K562 (cell line): ENCODE measurements at regions not wholly inside any gene's neighbourhood (a gene's known extent, or its start where the extent isn't known, plus 50 kb on each side); places are given as distances from the start of the nearest gene placed in this dataset.

Source experiments
- ATAC-seq: fragments of 200-7000 bp; cut with Tn5 transposase; 3 replicates; pipeline ENCODE4 v1.9.1; 2020; ENCODE audit warnings: moderate library complexity
- BruUV-seq: library from RNA; stranded (reverse); fragments of 400-500 nt; replicated peaks from 2 replicates; lab custom pipeline; 2021; lab: Mats Ljungman, UMichigan
- CTCF ChIA-PET: fragments of 300-600 bp; formaldehyde crosslinking; extraction: SDS; loops from one replicate; lab custom pipeline; 2021; ENCODE audit warnings: low intra/inter-chr PET ratio; lab: Yijun Ruan, JAX
- POLR2A ChIA-PET: fragments of 300-600, 350-650 bp; sonication (Branson Sonifier 250); formaldehyde crosslinking; extraction: SDS; loops from one replicate; lab custom pipeline; 2021; ENCODE audit warnings: antibody characterized with exemption, inconsistent platforms; lab: Yijun Ruan, JAX
- DNase-seq, 4 experiments: peaks; one replicate each; pipeline versions ENCODE4 v3.0.0 to v3.0.0-alpha.2; 2011 to 2018; ENCODE audit warnings: low spot score in 3 of 4, mixed read lengths in 3 of 4; ENCODE audit errors: extremely low read depth in 1 of 4
- FAIRE-seq: peaks from 2 replicates; lab custom pipeline; 2011; peaks lifted over from hg19 to GRCh38; lab: Jason Lieb, UNC
- H2AFZ ChIP-seq: 2 replicates; pipeline ENCODE4 v1.6.0; 2011; ENCODE audit warnings: low read depth, low read length, control low read depth, inconsistent platforms
- H3K27ac ChIP-seq: fragments of 200-600 bp; 3 replicates; pipeline ENCODE4 v1.8.0; 2011; ENCODE audit warnings: low read depth, mild to moderate bottlenecking, control low read depth, inconsistent platforms, low read length, moderate library complexity, mixed read lengths; ENCODE audit errors: extremely low read depth
- H3K27me3 ChIP-seq, 2 experiments: fragments of 300-600 bp in 1 of 2; 2 replicates in 1 of 2; 3 replicates in 1 of 2; pipeline versions ENCODE4 v1.6.0 to v1.8.0; 2011; ENCODE audit warnings: inconsistent platforms in 2 of 2, low read length in 2 of 2, mild to moderate bottlenecking in 1 of 2, mixed read lengths in 1 of 2, moderate library complexity in 1 of 2; ENCODE audit not compliant: control insufficient read depth in 2 of 2, insufficient read depth in 2 of 2
- H3K36me3 ChIP-seq: fragments of 300-600 bp; 3 replicates; pipeline ENCODE4 v1.8.0; 2011; ENCODE audit warnings: mild to moderate bottlenecking, low read length, inconsistent platforms; ENCODE audit not compliant: control insufficient read depth, insufficient read depth
- H3K4me1 ChIP-seq, 2 experiments: fragments of 200-600 bp in 1 of 2; replicated peaks in 1 of 2; 2 replicates in 1 of 2; 3 replicates in 1 of 2; pipeline versions ENCODE4 v1.5.1 to v1.8.0; 2011; ENCODE audit warnings: inconsistent platforms in 2 of 2, low read length in 2 of 2, mild to moderate bottlenecking in 1 of 2, mixed read lengths in 1 of 2, moderate library complexity in 1 of 2; ENCODE audit not compliant: control insufficient read depth in 2 of 2, insufficient read depth in 2 of 2
- H3K4me2 ChIP-seq: 2 replicates; pipeline ENCODE4 v1.6.1; 2011; ENCODE audit warnings: low read length, control low read depth, inconsistent platforms, mixed read lengths; ENCODE audit not compliant: insufficient read depth
- H3K4me3 ChIP-seq: fragments of 200-600 bp; sonication (generic), shearing (Covaris generic); 2 replicates; pipeline ENCODE4 v1.5.1; 2016; ENCODE audit warnings: control low read depth, inconsistent platforms
- H3K79me2 ChIP-seq: fragments of 200-600 bp; 3 replicates; pipeline ENCODE4 v1.8.0; 2011; ENCODE audit warnings: low read length, inconsistent platforms; ENCODE audit not compliant: control insufficient read depth, insufficient read depth
- H3K9ac ChIP-seq, 2 experiments: 2 replicates each; pipeline versions ENCODE4 v1.6.0 to v1.6.1; 2011; ENCODE audit warnings: low read depth in 2 of 2, low read length in 2 of 2, control low read depth in 1 of 2, inconsistent platforms in 1 of 2, mild to moderate bottlenecking in 1 of 2, mixed read lengths in 1 of 2; ENCODE audit not compliant: insufficient read depth in 1 of 2
- H3K9me1 ChIP-seq: one replicate; pipeline ENCODE4 v1.6.0; 2011; ENCODE audit warnings: inconsistent platforms, mild to moderate bottlenecking, low read length, moderate library complexity; ENCODE audit not compliant: control insufficient read depth, insufficient read depth
- H3K9me3 ChIP-seq: replicated peaks from 2 replicates; pipeline ENCODE4 v1.5.1; 2011; ENCODE audit warnings: low read depth, low read length, inconsistent platforms; ENCODE audit not compliant: control insufficient read depth, insufficient read depth
- H4K20me1 ChIP-seq: replicated peaks from 2 replicates; pipeline ENCODE4 v1.6.1; 2011; ENCODE audit warnings: low read length, inconsistent platforms, mixed read lengths; ENCODE audit not compliant: control insufficient read depth, insufficient read depth
- CBFA2T2 ChIP-seq: fragments of 450-650 bp; conservative IDR thresholded peaks from 2 replicates; pipeline ENCODE4 v1.6.1; 2017; ENCODE audit warnings: mild to moderate bottlenecking
- HEY1 ChIP-seq: fragments of 250-450 bp; sonication (Bioruptor Pico); IDR thresholded peaks from 2 replicates; pipeline ENCODE4 v1.5.0; 2020; ENCODE audit warnings: mild to moderate bottlenecking, moderate library complexity, borderline replicate concordance
- HIVEP1 ChIP-seq: fragments of 250-450 bp; sonication (Bioruptor Pico); IDR thresholded peaks from 2 replicates; pipeline ENCODE4 v1.4.0; 2020; ENCODE audit warnings: mild to moderate bottlenecking
- PPARD ChIP-seq: fragments of 250-450 bp; sonication (Bioruptor Pico); IDR thresholded peaks from 2 replicates; pipeline ENCODE4 v1.8.0; 2022; ENCODE audit warnings: inconsistent platforms, mild to moderate bottlenecking, moderate library complexity
- SIRT6 ChIP-seq: IDR thresholded peaks from one replicate; pipeline ENCODE4 v1.6.1; 2012; ENCODE audit warnings: low read depth, mild to moderate bottlenecking, control low read depth, inconsistent platforms, low read length, moderate library complexity
- SLC30A9 ChIP-seq: fragments of 250-450 bp; sonication (Bioruptor Pico); IDR thresholded peaks from 2 replicates; pipeline ENCODE4 v1.8.0; 2022; ENCODE audit warnings: mild to moderate bottlenecking, moderate library complexity
- SNIP1 ChIP-seq: fragments of 450-650 bp; IDR thresholded peaks from 2 replicates; pipeline ENCODE4 v1.7.1; 2017; ENCODE audit warnings: low read depth, mild to moderate bottlenecking
- TAL1 ChIP-seq: fragments of 450-650 bp; IDR thresholded peaks from 2 replicates; pipeline ENCODE4 v1.6.1; 2016; ENCODE audit warnings: mild to moderate bottlenecking
- TBL1XR1 ChIP-seq, 2 experiments: IDR thresholded peaks; 2 replicates each; pipeline ENCODE4 v1.6.1; 2012; ENCODE audit warnings: improper control_type of control experiment in 2 of 2, low read length in 2 of 2, mild to moderate bottlenecking in 1 of 2
- WGBS: fragments of 100-300 bp; shearing (Covaris generic); methylation state at CpG from one replicate; pipeline ENCODE4 v1.1.6; 2016; ENCODE audit warnings: low coverage, mixed read lengths; ENCODE audit not compliant: insufficient coverage; ENCODE audit errors: missing lambda C conversion rate; 5-methylcytosine and 5-hydroxymethylcytosine counted together
- in situ Hi-C: fragments of 300-500 bp; cut with MboI; formaldehyde crosslinking; loops from 4 replicates; pipeline ENCODE4 v1.15.0; 2018; ENCODE audit warnings: inconsistent platforms, mixed read lengths
- intact Hi-C: fragments of 100-400 bp; cut with micrococcal nuclease; formaldehyde crosslinking; loops from 2 replicates; pipeline ENCODE4 v1.14.2; 2022
- TF ChIP-seq, protein P1 (sequence below): fragments of 450-650 bp; IDR thresholded peaks from 2 replicates; pipeline ENCODE4 v1.6.1; 2018; ENCODE audit warnings: mild to moderate bottlenecking, low read depth; ENCODE audit not compliant: partially characterized antibody
- TF ChIP-seq, protein P2 (sequence below): fragments of 450-650 bp; formaldehyde crosslinking; IDR thresholded peaks from 2 replicates; pipeline ENCODE4 v1.4.0; 2020; ENCODE audit warnings: mild to moderate bottlenecking, mixed read lengths
- TF ChIP-seq, protein P3 (sequence below), 2 experiments: fragments of 450-650 bp; IDR thresholded peaks; 2 replicates each; pipeline ENCODE4 v1.6.1; 2016; ENCODE audit warnings: mild to moderate bottlenecking in 2 of 2, borderline replicate concordance in 1 of 2, low read depth in 1 of 2, moderate library complexity in 1 of 2

GRCh38 chr7:19242246-19242645, 97.0 kb upstream of the FERD3L start:
- no peak for ATAC-seq
- no TSS peak for BruUV-seq
- DNase-seq, result no peak
- in situ Hi-C loops (no loop called here), intact Hi-C loops (no loop called here)
- Histone ChIP-seq H3K36me3 (no peaks in the 10 kb centered on the region), H3K27ac (no peak overlapping the region), H3K9ac (no peak overlapping the region), H4K20me1 (no peaks in the 10 kb centered on the region), H3K4me3 (no peak overlapping the region), H3K9me1 (no peaks in the 10 kb centered on the region), H3K27me3 (no peaks in the 10 kb centered on the region), H3K9me3 (no peaks in the 10 kb centered on the region), H3K4me1 (no peaks in the 10 kb centered on the region), H2AFZ (no peak overlapping the region), H3K4me2 (no peak overlapping the region), H3K79me2 (no peaks in the 10 kb centered on the region)
- WGBS, result 0% methylated on average over 2 of the region's 2 CpGs
- POLR2A ChIA-PET, result interaction anchor here (0.5 kb wide), 1 partner anchor 1417 kb away, joined by 4 read pairs; no protein-coding TSS in a partner anchor
- CTCF ChIA-PET, result no interaction called here
- FAIRE-seq, result no peak
- TF ChIP-seq, protein P1, sequence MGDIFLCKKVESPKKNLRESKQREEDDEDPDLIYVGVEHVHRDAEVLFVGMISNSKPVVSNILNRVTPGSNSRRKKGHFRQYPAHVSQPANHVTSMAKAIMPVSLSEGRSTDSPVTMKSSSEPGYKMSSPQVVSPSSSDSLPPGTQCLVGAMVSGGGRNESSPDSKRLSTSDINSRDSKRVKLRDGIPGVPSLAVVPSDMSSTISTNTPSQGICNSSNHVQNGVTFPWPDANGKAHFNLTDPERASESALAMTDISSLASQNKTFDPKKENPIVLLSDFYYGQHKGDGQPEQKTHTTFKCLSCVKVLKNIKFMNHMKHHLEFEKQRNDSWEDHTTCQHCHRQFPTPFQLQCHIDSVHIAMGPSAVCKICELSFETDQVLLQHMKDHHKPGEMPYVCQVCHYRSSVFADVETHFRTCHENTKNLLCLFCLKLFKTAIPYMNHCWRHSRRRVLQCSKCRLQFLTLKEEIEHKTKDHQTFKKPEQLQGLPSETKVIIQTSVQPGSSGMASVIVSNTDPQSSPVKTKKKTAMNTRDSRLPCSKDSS, result no peak
- TF ChIP-seq SIRT6 (no peak), HIVEP1 (no peak), TAL1 (no peak), PPARD (CRISPR knock-in tag) (no peak), SLC30A9 (CRISPR knock-in tag) (no peak), CBFA2T2 (no peak), TBL1XR1 (IDR thresholded peaks at IDR 0.05; ENCODE audit: low read length in 2 of 2) (no peak), SNIP1 (no peak), HEY1 (no peak)
- TF ChIP-seq, protein P2, sequence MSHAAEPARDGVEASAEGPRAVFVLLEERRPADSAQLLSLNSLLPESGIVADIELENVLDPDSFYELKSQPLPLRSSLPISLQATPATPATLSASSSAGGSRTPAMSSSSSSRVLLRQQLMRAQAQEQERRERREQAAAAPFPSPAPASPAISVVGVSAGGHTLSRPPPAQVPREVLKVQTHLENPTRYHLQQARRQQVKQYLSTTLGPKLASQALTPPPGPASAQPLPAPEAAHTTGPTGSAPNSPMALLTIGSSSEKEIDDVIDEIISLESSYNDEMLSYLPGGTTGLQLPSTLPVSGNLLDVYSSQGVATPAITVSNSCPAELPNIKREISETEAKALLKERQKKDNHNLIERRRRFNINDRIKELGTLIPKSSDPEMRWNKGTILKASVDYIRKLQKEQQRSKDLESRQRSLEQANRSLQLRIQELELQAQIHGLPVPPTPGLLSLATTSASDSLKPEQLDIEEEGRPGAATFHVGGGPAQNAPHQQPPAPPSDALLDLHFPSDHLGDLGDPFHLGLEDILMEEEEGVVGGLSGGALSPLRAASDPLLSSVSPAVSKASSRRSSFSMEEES, result no peak
- TF ChIP-seq, protein P3, sequence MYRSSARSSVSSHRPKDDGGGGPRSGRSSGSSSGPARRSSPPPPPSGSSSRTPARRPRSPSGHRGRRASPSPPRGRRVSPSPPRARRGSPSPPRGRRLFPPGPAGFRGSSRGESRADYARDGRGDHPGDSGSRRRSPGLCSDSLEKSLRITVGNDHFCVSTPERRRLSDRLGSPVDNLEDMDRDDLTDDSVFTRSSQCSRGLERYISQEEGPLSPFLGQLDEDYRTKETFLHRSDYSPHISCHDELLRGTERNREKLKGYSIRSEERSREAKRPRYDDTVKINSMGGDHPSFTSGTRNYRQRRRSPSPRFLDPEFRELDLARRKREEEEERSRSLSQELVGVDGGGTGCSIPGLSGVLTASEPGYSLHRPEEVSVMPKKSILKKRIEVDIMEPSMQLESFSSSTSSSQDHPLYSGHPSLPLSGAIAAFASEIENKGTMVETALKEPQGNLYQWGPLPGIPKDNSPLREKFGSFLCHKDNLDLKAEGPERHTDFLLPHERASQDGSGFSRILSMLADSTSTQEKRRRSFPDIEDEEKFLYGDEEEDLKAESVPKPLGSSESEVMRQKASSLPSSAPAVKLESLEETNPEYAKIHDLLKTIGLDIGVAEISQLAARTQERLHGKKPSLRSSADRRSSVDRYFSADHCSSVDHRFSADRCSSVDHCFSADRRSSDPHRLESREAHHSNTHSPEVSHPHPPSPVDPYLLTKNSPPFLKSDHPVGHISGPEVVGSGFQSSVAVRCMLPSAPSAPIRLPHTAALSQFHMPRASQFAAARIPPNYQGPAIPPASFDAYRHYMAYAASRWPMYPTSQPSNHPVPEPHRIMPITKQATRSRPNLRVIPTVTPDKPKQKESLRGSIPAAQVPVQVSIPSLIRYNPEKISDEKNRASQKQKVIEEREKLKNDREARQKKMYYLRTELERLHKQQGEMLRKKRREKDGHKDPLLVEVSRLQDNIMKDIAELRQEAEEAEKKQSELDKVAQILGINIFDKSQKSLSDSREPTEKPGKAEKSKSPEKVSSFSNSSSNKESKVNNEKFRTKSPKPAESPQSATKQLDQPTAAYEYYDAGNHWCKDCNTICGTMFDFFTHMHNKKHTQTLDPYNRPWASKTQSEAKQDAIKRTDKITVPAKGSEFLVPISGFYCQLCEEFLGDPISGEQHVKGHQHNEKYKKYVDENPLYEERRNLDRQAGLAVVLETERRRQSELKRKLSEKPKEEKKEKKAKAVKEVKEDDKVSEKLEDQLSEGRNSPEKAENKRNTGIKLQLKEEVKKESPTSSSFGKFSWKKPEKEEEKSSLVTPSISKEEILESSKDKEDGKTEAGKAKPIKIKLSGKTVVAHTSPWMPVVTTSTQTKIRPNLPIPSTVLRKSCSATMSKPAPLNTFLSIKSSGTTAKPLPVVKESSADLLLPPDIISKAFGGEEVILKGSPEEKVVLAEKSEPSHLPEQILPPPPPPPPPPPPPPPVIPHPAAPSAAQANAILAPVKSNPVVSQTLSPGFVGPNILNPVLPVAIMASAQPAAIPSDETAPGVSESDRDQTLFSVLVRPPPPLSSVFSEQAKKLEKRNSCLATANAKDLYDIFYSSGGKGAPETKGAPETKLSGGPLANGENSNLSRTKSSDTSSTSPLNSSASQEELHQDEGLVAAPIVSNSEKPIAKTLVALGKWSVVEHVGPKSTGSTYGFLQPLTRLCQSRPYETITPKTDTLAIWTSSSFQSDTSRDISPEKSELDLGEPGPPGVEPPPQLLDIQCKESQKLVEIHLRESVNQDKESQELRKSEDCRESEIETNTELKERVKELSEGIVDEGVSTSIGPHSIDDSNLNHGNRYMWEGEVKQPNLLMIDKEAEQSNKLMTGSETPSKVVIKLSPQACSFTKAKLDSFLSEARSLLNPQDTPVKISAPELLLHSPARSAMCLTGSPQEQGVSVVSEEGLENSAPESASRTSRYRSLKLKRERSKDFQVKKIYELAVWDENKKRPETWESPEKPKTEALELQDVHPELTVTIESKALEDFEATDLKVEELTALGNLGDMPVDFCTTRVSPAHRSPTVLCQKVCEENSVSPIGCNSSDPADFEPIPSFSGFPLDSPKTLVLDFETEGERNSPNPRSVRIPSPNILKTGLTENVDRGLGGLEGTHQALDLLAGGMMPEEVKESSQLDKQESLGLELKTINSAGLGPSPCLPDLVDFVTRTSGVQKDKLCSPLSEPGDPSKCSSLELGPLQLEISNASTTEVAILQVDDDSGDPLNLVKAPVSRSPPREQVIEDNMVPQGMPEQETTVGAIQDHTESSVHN (IDR thresholded peaks at IDR 0.05; ENCODE audit: borderline replicate concordance in 1 of 2, low read depth in 1 of 2), result no peak
